PFSK-1 (cell line): ENCODE measurements at regions not wholly inside any gene's neighbourhood (a gene's known extent, or its start where the extent isn't known, plus 50 kb on each side); places are given as distances from the start of the nearest gene placed in this dataset.

Experiments used
- POLR2AphosphoS5 ChIP-seq: IDR thresholded peaks from 2 replicates; pipeline ENCODE4 v1.6.1; 2012; ENCODE audit warnings: low read depth, mild to moderate bottlenecking, control low read depth, low read length, moderate library complexity
- TAF1 ChIP-seq: IDR thresholded peaks from 2 replicates; pipeline ENCODE4 v1.6.1; 2012; ENCODE audit warnings: low read length, control low read depth, borderline replicate concordance; ENCODE audit not compliant: insufficient read depth
- TF ChIP-seq, protein P1 (sequence below), 2 experiments: IDR thresholded peaks; 2 replicates each; pipeline versions ENCODE4 v1.6.1 to v1.8.0; 2011 to 2012; ENCODE audit warnings: low read depth in 2 of 2, low read length in 2 of 2, control low read depth in 1 of 2, inconsistent platforms in 1 of 2, mild to moderate bottlenecking in 1 of 2, moderate library complexity in 1 of 2; ENCODE audit not compliant: insufficient read depth in 1 of 2

DNA sequence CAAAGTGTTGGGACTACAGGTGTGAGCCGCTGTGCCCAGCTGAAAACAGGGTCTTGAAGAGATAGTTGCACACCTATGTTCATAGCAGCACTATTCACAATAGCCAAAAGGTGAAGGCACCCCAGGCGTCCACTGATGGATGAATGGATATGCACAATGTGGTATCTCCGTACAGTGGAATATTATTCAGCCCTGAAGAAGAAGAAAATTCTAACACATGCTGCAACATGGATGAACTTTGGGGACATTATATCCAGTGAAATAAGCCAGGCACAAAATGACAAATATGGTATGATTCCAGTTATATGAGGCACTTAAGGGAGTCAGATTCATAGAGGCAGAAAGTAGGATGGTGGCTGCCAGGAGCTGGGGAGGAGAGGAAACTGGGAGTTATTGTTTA is 137.6 kb upstream of the WNT4 start:
- TF ChIP-seq POLR2AphosphoS5 (no peak), TAF1 (no peak)
- TF ChIP-seq, protein P1, sequence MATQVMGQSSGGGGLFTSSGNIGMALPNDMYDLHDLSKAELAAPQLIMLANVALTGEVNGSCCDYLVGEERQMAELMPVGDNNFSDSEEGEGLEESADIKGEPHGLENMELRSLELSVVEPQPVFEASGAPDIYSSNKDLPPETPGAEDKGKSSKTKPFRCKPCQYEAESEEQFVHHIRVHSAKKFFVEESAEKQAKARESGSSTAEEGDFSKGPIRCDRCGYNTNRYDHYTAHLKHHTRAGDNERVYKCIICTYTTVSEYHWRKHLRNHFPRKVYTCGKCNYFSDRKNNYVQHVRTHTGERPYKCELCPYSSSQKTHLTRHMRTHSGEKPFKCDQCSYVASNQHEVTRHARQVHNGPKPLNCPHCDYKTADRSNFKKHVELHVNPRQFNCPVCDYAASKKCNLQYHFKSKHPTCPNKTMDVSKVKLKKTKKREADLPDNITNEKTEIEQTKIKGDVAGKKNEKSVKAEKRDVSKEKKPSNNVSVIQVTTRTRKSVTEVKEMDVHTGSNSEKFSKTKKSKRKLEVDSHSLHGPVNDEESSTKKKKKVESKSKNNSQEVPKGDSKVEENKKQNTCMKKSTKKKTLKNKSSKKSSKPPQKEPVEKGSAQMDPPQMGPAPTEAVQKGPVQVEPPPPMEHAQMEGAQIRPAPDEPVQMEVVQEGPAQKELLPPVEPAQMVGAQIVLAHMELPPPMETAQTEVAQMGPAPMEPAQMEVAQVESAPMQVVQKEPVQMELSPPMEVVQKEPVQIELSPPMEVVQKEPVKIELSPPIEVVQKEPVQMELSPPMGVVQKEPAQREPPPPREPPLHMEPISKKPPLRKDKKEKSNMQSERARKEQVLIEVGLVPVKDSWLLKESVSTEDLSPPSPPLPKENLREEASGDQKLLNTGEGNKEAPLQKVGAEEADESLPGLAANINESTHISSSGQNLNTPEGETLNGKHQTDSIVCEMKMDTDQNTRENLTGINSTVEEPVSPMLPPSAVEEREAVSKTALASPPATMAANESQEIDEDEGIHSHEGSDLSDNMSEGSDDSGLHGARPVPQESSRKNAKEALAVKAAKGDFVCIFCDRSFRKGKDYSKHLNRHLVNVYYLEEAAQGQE (IDR thresholded peaks at IDR 0.05; ENCODE audit: insufficient read depth in 1 of 2, low read depth in 2 of 2, low read length in 2 of 2), result no peak
